GM12864 (cell line): ENCODE measurements at regions not wholly inside any gene's neighbourhood (a gene's known extent, or its start where the extent isn't known, plus 50 kb on each side); places are given as distances from the start of the nearest gene placed in this dataset.

Source experiments
- DNase-seq: peaks from one replicate; pipeline ENCODE4 v3.0.0-alpha.2; 2011; ENCODE audit warnings: low read depth
- H3K4me3 ChIP-seq: 2 replicates; pipeline ENCODE4 v1.5.1; 2011; ENCODE audit warnings: mild to moderate bottlenecking, low read depth, low read length, control low read depth
- TF ChIP-seq, protein P1 (sequence below): IDR thresholded peaks from 2 replicates; pipeline ENCODE4 v1.5.1; 2011; ENCODE audit warnings: low read depth, mild to moderate bottlenecking, moderate library complexity, low read length, control low read depth, inconsistent platforms; ENCODE audit errors: missing control alignments

DNA sequence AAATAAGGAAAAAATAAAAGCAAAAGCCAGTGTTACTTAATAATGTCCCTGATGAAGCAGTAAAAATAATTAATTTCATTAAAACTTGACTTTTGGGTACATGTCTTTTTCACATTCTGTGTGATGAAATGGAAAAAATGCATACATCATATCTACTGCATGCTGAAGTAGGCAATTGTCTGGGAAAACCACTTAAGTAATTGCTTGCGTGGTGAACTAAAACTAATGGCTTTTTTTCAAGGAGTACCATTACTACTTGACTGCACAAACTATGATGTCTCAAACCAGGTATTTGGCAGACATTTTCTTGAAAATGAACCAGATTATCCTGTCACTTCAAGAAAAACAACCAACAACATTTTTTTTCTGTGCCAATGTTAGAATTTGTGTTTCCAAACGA, 91.3 kb upstream of the AKIRIN2 start:
- TF ChIP-seq, protein P1, sequence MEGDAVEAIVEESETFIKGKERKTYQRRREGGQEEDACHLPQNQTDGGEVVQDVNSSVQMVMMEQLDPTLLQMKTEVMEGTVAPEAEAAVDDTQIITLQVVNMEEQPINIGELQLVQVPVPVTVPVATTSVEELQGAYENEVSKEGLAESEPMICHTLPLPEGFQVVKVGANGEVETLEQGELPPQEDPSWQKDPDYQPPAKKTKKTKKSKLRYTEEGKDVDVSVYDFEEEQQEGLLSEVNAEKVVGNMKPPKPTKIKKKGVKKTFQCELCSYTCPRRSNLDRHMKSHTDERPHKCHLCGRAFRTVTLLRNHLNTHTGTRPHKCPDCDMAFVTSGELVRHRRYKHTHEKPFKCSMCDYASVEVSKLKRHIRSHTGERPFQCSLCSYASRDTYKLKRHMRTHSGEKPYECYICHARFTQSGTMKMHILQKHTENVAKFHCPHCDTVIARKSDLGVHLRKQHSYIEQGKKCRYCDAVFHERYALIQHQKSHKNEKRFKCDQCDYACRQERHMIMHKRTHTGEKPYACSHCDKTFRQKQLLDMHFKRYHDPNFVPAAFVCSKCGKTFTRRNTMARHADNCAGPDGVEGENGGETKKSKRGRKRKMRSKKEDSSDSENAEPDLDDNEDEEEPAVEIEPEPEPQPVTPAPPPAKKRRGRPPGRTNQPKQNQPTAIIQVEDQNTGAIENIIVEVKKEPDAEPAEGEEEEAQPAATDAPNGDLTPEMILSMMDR: no peak
- no peak for DNase-seq
- H3K4me3 ChIP-seq: no peak overlapping the region

DNA sequence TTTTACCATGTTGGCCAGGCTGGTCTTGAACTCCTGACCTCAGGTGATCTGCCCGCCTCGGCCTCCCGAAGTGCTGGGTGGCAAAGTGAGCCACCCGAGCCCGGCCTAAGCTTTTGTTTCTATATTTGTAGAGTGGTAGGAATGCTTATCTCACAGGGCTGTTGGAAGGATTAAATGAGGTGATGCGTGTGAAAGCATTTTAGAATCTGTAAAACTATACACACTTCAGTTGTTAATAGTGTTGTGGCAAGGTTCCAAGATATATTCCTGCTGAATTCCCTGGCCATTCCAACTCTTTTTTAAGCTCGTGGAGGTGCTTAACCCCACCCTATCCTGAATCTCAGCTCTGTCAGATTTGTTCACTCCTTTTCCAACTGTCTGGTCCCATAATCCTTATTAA, 89.9 kb upstream of the AKIRIN2 start:
- TF ChIP-seq, protein P1: no peak
- H3K4me3 ChIP-seq: no peak overlapping the region

DNA sequence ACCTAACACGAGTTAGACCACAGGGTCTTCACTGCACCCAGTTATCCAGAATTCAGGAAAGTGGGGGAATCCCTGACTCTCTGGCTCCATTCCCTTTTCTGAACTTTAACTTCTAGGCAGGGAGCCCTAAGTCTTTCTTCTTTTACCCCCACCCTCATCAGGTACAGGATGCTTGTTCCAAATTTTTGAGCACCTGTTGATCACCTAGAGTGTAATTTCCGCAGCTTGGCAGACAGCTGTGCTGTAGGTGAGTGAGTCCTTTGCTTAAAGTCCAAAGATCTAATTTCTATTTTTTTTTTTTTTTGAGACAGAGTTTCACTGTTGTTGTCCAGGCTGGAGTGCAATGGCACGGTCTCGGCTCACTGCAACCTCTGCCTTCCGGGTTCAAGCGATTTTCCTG, 89.5 kb upstream of the AKIRIN2 start:
- TF ChIP-seq, protein P1: no peak
- no peak overlapping the region for H3K4me3 ChIP-seq
- no peak for DNase-seq

More for the DNA sequence above, 89.9 kb upstream of the AKIRIN2 start:
- no peak for DNase-seq

DNA sequence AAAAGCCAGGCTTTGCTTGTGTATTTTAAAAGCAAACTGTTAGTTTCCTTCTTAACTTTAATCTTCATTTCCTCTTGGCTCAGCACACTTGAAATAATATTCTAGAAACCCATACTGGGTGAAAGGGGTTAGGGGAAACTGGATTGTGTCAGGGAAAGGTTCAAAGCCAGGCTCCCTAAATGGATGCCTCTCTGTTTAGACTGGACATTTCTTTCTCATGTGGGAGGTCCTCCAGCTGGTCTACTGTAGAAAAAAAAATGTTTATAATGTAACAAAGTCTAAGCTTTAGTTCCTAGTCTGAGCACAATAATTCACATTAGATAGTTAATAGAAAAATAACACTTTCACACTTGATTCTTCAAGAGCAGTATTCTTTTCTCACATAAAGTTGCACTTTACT, 89.0 kb upstream of the AKIRIN2 start:
- no peak overlapping the region for H3K4me3 ChIP-seq
- TF ChIP-seq, protein P1: no peak
- no peak for DNase-seq

DNA sequence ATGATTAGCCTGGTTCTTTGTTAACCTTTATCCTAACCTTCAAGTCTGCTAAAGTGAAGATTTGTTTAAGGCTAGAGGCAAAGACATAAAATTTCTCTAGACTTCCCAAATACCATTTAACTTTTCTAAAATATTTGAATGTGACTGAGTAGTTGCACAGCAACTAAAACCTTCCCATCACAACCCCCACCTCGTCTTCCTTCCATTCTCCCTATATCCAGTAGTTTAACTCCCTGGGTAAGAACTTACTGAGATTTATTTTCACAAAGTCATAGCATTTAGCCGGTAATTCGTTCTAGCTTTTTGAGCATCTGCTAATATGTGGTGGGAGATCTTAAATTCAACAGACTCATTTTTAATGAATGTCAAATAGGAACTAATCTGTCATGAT, 87.9 kb upstream of the AKIRIN2 start:
- H3K4me3 ChIP-seq: no peak overlapping the region
- TF ChIP-seq, protein P1: no peak
- DNase-seq: no peak

DNA sequence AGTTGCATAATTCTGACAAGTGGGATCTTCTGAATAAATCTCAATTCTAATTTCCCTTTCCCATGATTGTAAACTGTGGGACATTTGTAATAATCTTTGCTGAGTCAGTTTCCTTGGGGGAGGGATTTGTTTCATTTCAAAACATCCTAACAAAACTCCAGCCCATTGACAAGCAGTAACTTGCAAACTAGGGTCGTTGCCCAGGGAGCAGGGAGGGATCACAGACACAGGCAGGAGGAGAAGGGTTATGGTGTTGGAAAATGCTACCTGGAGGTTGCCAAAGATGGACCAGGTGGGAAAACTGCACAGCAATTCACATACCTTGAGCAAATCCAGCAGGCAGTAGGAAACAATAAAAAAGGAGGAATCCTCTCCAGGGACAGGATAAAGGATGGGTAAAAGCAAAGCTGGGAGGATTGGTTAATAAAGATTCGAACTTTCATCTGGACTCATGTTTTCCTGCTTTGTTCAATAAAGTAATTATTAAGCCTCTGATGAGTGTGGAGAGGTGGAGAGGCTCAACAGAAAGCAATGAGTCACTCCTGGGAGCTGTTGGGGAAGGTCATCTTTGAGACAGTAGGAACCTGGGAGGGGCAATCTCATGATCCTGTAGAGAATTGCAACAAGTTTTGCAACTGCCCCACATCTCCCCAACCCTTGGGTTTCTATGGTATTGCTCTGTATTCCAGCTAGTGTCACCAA, 87.3 kb upstream of the AKIRIN2 start:
- no peak for DNase-seq
- no peak overlapping the region for H3K4me3 ChIP-seq
- TF ChIP-seq, protein P1: no peak

DNA sequence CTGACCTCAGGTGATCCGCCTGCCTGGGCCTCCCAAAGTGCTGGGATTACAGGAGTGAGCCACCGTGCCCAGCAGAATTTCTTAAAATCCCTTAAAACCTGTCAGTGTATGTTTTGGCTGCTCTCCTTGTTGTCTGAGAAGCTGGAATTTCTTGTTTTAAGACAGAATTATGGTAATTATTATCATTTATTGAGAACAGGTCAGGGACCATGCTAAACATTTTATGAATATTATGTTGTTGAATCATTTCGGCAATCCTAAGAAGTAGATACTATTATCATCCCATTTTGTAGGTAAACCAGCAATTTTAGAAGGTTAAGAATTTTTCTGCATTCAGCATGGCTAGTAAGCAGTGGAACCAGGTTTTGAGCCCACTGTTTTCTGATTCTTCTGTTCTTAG, 86.1 kb upstream of the AKIRIN2 start:
- DNase-seq: no peak
- TF ChIP-seq, protein P1: no peak
- no peak overlapping the region for H3K4me3 ChIP-seq
